BJ (cell line): ENCODE measurements at regions not wholly inside any gene's neighbourhood (a gene's known extent, or its start where the extent isn't known, plus 50 kb on each side); places are given as distances from the start of the nearest gene placed in this dataset.

Experiments
- CTCF ChIA-PET: fragments of 350-600 bp; formaldehyde crosslinking; extraction: SDS; loops from one replicate; lab custom pipeline; 2021; ENCODE audit warnings: antibody characterized with exemption, inconsistent platforms; lab: Yijun Ruan, JAX
- POLR2A ChIA-PET: fragments of 300-600 bp; sonication (Branson Sonifier 250); formaldehyde crosslinking; extraction: SDS; loops from one replicate; lab custom pipeline; 2021; ENCODE audit warnings: antibody characterized with exemption; lab: Charles Lee
- DNase-seq: peaks from one replicate; pipeline ENCODE4 v3.0.0-alpha.2; 2011; ENCODE audit warnings: low read depth
- H3K27me3 ChIP-seq: 2 replicates; pipeline ENCODE4 v1.6.0; 2011; ENCODE audit warnings: low read length; ENCODE audit not compliant: control insufficient read depth, insufficient read depth
- H3K36me3 ChIP-seq: 2 replicates; pipeline ENCODE4 v1.5.1; 2011; ENCODE audit warnings: low read length; ENCODE audit not compliant: control insufficient read depth, insufficient read depth
- H3K4me3 ChIP-seq: 2 replicates; pipeline ENCODE4 v1.5.1; 2011; ENCODE audit warnings: low read depth, mild to moderate bottlenecking, control low read depth, low read length
- TF ChIP-seq, protein P1 (sequence below): IDR thresholded peaks from 2 replicates; pipeline ENCODE4 v1.5.1; 2011; ENCODE audit warnings: low read depth, mild to moderate bottlenecking, control low read depth, inconsistent platforms, low read length, moderate library complexity; ENCODE audit not compliant: insufficient read depth

- TF ChIP-seq, protein P1, sequence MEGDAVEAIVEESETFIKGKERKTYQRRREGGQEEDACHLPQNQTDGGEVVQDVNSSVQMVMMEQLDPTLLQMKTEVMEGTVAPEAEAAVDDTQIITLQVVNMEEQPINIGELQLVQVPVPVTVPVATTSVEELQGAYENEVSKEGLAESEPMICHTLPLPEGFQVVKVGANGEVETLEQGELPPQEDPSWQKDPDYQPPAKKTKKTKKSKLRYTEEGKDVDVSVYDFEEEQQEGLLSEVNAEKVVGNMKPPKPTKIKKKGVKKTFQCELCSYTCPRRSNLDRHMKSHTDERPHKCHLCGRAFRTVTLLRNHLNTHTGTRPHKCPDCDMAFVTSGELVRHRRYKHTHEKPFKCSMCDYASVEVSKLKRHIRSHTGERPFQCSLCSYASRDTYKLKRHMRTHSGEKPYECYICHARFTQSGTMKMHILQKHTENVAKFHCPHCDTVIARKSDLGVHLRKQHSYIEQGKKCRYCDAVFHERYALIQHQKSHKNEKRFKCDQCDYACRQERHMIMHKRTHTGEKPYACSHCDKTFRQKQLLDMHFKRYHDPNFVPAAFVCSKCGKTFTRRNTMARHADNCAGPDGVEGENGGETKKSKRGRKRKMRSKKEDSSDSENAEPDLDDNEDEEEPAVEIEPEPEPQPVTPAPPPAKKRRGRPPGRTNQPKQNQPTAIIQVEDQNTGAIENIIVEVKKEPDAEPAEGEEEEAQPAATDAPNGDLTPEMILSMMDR, result no peak
- no peak overlapping the region for H3K4me3 ChIP-seq
- CTCF ChIA-PET, result interaction anchor here (0.7 kb wide), 1 partner anchor 150 kb away, joined by 3 read pairs; no protein-coding TSS in a partner anchor
- H3K27me3 ChIP-seq, result no peaks in the 10 kb centered on the region
- POLR2A ChIA-PET, result no interaction called here
- no peak for DNase-seq
- H3K36me3 ChIP-seq, result no peaks in the 10 kb centered on the region
Observed at GRCh38 chr1:81496349-81496748, 304.4 kb upstream of the ADGRL2 start.

DNA sequence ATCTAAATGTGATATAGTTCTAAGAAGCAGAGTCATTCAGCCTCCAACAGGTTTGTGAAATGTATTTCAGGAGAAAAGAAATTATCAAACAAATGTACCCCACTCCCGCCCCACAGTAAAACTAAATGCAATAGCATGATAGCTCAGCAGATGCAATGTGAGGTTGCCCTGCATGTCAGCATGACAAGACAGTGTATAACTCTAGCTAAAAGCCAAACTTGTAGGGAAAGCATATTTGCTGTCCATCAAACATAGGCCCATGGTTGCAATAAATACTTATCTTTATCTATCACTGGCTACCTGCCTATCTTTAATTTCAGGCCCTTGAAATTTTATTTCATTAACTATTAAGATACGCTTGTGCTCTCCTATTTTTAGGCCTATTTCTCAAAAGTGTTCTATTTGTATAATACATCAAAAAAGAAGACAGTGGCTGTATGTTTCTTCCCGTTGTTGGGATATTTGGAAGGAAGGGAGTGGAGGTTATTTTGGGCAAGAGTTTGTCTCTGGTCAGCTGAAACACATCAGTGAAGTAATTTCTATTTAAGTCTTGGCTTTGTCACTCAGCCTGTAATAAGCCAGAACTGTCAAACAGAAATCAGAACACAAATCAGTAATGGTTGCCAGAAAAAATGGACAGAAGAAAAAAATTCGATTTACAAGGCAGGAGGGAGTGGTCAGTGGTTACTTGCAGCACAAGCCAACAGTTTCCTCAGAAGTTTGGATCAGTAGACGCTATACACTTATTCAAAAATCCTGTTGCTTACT lies 307.4 kb upstream of the ADGRL2 start:
- ChIA-PET POLR2A (no interaction called here), CTCF (no interaction called here)
- DNase-seq, result no peak
- TF ChIP-seq, protein P1, result no peak
- H3K36me3 ChIP-seq, result no peaks in the 10 kb centered on the region
- no peaks in the 10 kb centered on the region for H3K27me3 ChIP-seq
- no peak overlapping the region for H3K4me3 ChIP-seq

DNA sequence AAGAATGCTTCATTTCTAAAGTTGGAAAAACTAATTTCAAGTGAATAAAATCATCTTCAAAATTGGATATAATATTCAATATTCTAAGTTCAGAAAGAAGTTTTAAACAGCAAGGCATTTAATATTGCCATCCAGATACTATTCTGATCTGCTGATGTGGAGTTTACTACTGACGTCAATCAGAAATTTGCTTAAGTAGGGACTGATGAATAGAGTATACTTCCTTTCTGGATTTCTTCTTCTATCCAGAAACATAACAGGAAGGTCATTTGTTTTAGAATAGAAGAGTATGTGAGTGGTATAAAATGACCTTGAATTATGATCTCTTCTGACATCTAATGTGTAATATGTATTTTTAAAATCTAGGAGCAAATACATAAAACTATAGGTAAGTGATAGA lies 308.1 kb upstream of the ADGRL2 start:
- no peak for DNase-seq
- CTCF ChIA-PET, result no interaction called here
- H3K4me3 ChIP-seq, result no peak overlapping the region
- POLR2A ChIA-PET, result no interaction called here
- no peaks in the 10 kb centered on the region for H3K36me3 ChIP-seq
- TF ChIP-seq, protein P1, result no peak
- no peaks in the 10 kb centered on the region for H3K27me3 ChIP-seq

DNA sequence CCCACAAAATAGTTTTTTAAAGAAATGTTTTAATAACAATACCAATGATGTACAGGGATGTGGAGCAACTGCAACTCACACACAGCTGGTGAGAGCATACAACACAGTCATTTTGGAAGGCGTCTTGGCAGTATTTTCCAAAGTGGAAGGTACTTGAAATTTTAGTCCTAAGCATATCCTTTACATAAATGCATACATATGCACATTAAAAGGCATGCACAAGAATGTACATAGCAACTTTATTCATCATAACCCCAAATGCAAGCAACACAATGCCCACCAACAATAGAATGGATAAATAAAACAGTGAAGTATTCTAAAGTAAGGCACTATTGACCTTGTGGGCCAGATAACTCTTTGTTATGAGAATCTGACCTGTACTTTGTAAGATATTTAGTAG lies 310.1 kb upstream of the ADGRL2 start:
- H3K27me3 ChIP-seq, result no peaks in the 10 kb centered on the region
- H3K4me3 ChIP-seq, result no peak overlapping the region
- DNase-seq, result no peak
- TF ChIP-seq, protein P1, result no peak
- CTCF ChIA-PET, result no interaction called here
- POLR2A ChIA-PET, result no interaction called here
- no peaks in the 10 kb centered on the region for H3K36me3 ChIP-seq

- DNase-seq, result no peak
- TF ChIP-seq, protein P1, result no peak
- POLR2A ChIA-PET, result no interaction called here
- Histone ChIP-seq H3K4me3 (no peak overlapping the region), H3K36me3 (no peaks in the 10 kb centered on the region), H3K27me3 (no peaks in the 10 kb centered on the region)
- CTCF ChIA-PET, result no interaction called here
Observed at GRCh38 chr1:81489372-81489934, 311.3 kb upstream of the ADGRL2 start.
